Activated CD4-positive, alpha-beta T cell treated with anti-CD3 and anti-CD28 coated beads for 4 hours (primary cell): ENCODE measurements at regions not wholly inside any gene's neighbourhood (a gene's known extent, or its start where the extent isn't known, plus 50 kb on each side); places are given as distances from the start of the nearest gene placed in this dataset.

ENCODE experiments used
- DNase-seq, 2 donors: peaks; one replicate each; pipeline ENCODE4 v3.0.0-alpha.2; 2020

DNA sequence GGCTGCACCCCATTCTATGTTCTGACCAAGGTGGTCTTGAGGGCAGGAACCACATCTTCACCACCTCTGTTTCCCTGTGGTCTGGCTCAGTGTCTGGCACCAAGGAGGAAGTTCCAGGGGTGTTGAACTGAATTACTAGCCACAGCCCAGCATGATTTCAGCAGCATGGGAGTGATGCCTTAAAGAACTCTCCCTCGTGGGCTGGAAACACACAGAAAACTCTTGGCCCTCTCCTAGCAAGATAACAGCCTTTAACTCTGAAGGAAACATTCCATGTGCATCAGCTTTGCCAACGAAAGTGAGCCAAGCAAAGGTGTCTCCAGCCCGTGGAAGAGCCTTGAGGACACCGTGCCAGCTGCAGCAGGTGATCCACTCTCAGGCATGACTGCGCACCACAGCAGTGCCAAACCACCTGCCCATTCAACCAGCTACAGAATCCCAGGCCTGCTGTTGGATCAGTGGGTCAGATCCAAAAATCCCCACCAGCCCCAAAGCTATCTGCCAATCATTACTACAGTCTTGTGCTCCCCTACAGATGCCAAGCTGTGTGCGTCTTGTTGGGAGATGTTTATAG, 124.8 kb downstream of the TTC32 start:
- no peak for DNase-seq

DNA sequence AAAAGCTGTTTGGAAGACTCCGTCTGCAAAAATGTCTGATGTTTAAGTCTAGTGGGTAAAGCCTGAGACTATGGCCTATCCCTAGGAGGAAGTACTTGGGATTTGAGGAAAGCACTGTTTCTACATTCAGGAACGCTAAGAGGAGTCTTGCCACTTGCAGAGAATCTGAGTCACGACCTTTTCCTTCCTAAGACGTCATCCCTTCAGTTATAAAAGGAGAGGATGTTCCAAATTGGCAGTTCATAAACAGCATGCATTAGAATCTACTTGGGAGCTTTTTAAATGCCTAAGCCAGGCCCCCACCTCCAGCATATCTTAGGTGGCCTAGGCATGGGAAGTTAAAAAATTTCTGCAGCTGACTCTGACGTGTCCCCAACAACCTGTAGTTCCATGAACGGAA, 125.9 kb downstream of the TTC32 start:
- no peak for DNase-seq

DNA sequence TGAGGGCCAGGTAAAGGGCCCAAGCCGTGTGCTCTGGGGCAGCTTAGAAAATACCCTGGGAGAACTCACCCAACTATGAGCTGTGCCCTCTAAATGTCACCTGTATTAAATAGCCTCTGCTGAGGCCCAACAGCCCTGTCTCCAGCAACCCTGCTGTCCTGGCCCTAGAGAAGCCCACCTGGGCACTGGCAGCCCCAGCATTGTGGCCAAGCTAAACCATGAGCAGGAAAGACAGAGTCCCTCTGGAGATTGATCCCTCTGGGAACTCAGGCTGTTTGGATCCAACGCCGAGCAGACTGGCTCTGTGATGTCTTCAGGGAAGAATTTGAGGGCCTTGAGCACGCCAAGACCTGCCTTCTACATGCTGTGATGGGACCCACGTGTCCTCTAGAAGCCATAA, 126.5 kb downstream of the TTC32 start:
- no peak for DNase-seq

DNA sequence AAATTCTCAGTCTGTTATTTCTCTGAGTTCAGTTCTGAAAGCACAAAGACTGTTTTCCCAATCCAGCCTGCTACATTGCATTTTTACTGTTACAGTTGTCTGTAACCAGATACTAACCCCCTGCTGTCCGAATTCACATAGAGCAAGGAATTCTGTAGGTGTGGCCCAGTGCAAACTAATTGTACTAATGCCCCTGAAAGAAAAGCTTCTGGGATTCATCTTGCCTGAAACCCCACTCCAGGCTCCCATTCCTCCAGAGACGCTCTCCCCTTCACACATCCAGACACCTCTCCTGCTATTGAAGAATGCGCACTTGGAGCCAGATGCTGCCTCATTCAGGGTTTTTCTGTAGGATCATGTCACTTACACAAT, 127.0 kb downstream of the TTC32 start:
- DNase-seq = no peak

DNA sequence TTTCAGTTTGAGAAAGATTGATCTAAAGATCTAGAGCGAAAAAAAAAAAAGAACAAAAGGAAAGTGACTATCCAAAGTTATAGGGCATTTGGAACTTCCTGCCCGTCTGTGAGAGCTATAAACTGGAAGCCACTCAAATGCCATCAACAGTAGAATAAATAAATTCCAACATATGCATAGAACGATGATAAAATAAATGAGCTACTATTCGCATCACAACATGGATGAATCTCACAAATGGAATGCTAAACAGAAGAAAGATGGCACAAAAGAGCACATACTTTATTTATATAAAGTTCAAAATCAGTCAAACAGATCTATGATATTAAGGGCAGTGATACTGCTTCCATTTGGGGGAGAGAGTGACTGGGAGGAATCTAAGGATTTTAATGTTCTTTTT, 128.8 kb downstream of the TTC32 start:
- DNase-seq = no peak

DNA sequence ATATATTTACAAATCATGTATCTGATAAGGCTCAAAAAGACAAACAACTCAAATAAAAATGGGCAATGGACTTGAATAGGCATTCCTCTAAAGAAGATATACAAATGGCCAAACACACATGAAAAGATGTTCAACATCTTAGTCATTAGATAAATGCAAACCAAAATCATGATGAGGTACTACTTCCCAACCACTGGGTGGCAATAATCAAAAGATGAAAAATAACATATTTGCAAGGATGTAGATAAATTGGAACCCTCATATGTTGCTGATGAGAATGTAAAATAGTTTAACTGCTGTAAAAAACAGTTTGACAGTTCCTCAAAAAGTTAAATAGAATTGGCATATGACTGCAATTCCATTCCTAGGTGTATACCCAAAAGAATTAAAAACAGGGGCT, 132.3 kb downstream of the TTC32 start:
- DNase-seq = no peak

DNA sequence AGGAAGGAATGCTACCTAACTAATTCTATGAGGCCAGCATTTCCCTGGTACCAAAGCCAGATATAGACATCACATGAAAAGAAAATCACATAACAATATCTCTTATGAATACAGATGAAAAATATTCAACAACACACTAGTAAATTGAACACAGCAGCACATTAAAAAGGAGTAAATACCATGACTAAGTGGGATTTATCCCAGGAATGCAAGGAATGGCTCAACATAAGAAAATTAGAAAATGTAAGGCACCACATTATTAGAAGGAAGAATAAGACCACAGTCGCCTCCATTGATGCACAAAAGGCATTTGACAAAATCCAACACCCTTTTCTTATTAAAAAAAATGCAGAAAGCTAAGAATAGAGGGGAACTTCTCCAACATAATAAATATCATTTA, 133.9 kb downstream of the TTC32 start:
- DNase-seq = no peak

DNA sequence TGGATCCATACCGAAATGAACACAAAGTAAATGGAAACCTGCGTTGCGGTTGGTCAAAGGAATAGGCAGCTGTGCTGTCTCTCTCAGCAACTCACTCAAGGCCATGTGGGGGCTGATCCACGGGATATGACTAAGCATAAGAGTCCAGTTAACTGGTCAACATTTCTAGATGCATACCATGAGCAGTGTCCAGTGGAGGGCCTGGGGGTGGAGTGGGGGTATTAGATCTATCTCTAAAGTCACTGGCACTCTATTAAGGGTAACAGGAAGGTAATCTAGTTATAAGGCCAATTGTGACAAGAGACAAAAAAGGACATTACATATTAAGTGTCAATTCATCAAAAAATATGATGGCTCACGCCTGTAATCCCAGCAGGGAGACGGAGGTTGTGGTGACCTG, 136.8 kb downstream of the TTC32 start:
- no peak for DNase-seq

DNA sequence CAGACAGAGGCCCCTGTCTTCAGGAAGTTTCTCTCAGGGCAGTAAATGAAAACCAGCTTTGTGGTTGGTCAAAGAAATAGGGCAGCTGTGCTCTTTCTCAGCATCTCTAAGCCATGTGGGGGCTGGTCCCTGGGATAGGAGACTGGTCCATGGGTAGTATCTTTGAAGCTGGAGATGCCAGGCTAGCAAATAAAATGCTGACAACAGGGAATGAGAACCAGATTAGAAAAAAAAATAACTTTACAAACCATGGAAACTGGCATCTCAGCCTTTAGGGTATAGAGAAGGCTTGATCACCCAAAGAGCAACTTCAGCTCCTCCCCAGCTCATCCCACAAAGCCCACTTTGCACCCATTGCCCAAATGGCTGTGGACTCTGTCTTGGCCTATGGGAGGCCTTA, 138.1 kb downstream of the TTC32 start:
- no peak for DNase-seq

DNA sequence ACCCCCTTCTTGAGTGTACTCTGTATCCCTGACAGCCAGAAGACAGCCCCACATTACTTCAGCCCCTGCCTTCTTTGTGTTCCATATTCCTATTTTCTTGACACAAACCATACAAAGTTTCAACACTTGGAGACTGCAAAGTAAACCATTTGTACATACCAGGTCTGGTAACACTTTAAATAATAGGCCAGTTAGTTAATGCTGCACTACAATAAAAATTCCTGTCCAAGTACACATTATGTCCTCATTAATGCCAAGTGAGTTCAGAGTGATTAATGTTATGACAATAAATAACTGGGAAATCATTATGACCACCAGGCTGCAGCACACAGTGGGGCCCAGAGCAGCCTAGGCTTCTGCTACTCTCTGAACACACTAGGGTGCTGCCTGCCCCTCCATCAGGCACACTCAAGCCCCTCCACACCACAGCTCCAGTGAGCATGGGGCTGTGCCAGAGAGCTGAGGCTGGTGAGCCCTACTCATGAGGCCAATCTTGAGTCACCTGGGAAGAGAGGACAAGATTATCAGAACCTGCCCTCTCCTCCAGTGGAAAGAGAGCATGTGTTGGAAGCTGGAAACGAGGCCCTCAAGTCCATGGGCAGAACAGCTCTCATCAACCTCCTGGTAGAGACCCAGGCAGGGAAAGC, 138.7 kb downstream of the TTC32 start:
- no peak for DNase-seq

DNA sequence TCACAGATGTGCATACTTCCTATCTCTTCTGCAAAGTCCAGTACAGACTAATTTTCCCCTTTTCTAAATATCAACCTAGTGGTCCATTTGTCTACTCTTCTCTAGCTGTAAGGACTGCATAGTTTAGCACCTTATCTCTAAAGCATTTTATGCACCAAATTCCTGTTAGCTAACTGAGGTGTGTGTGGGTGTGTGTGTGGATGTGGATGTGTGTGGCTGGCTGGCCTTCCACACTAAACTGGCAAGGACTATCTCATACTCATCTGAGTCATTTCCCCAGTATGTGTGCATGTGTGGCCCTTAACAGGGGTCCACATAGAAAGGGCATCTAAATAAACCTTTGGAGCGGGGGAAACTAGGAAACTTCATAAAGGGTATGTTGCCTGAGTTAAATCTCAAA, 139.6 kb downstream of the TTC32 start:
- DNase-seq = no peak

DNA sequence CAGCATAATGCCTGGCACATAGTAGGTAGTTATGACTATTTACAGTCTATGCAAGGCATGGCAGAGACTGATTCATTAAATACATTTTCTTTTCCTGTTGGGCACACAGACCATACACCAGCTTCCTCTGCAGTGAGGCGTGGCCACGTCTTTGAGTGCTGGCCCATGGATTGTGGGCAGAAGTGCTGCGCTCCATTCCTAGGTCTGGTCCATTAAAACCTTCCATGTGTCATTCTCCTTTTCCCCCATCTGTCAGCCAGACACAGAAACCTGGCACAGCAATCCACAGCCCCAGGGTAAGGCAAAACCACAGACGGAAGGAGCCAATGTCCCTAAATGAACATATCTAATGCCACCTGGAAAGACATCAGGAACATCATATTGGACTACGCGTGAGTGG, 141.9 kb downstream of the TTC32 start:
- no peak for DNase-seq

DNA sequence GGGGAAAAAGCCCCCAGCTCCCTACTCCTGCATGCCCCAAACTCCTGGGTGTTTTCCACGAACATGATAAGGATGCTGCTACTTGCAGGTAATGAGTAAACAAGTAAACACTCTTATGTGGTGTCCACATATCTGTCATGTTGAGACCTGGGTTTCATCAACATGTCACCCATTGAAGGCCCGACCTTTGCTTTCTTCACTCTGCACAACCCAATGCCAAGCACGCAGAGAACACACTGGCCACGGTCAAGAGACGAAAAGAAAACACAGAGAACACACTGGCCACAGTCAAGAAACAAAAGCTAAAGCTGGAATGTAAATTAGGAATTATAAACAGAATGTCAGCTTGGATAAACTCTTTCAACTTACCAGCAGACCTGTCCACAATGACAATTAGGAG, 143.1 kb downstream of the TTC32 start:
- no peak for DNase-seq

DNA sequence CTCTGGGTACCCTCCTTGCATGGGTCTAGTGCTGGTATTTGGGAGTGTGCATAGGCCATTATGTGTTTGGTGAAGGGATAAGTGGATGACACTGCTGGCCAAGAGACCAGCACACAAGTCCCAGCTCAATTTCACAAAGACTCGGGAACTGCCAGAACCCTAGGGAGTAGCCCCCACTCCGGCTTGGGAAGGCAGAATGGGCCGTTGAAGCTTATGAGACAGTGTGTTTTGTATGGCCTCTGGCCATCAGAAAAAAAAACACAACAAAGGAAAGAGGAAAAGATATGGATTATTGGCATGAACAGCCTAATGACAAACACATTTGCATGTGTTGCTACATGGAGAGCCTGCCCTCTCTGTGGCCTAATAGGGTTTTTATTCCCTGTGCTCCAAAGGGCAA, 144.2 kb downstream of the TTC32 start:
- DNase-seq = no peak

DNA sequence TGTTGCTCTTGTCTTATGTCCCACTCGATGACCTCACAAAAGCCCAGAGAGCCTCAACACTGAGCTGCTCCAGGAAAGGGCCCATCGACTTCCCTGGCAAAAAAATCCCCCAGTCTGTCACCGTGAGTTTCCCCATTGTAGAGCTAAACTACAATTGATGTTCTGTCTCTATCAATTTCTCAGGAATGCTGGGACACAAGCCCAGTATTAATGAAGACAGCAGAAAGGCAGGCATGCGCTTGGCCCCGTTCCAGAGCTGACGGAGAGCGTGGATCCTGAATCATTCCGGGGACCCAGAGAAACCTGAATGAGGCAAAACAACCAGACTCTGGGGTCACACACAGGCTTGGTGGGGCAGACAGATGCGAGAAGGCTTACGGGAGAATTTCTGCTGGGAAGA, 146.9 kb downstream of the TTC32 start:
- DNase-seq = no peak

DNA sequence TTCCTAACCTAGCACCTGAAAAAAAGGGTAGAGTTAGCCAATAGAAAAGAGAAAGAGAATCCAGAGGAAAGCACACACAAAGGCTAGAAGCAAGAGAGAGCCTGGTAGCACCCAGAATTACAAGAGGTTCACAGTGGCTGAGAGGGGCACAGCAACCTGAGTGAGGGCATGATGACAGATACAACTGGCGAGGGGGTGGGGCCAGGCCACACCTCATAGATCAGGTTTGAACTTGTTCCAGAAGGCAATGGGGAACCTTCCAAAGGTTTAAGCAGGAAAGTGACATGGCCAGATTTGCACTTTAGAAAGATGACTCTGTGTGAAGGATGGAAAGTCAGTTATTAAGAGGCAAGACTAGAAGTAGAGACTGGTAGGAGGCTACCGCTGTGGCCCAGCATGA, 148.0 kb downstream of the TTC32 start:
- DNase-seq = no peak

DNA sequence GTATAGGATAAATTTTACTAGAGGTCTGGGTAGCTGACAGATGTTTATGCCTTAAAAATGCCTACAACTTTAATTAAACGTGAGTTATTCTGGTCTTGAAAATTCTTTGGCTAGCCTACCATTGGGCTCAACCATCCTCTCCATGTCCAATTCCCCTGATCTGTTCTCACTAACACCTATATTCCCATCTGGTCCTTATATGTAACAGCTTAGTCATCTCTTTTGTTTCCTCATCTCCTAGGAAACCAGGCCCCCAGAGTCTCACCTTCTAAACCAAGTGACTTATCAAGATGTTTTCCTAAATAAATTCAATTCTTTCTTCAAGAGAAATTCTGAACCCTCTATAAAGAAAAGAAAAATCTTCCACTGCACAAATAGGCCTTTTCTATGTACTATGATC, 148.5 kb downstream of the TTC32 start:
- no peak for DNase-seq

DNA sequence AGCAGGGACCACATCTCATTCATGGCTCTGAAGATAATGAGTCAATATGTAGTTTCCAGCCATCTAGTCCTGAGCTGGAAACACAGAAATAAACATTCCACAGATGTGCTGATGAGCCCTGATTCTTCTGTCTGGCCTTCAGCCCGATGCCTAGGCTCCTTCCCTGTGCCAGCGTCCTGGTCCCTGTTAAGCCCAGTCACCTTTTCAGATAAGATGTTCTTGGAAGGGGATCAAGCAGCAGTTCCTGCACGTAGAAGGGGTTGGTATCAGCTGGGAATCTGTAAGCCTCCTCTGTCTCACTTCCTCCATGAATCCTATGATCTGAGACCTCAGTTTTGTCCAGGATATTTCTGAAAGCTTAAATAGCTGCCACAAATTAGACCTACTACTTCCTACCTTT, 149.3 kb downstream of the TTC32 start:
- no peak for DNase-seq

DNA sequence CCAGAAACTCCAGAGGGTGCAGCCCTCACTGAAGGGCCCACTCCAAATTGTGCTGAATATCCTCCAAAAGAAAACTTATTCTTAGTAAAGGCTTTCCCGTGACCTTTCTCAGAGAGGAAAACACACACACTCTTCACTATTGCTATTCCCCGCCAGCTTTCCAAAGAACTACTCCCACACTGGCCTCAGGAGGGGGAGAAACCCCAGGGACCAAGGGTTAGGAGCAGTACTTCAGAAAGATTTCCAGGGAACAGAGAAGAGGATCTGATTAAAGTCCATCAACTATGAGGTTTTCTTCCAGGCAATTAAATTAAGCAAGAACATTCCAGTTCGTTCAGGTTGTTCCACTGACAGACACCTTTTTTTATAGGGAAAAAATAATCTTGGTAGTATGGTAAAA, 150.2 kb downstream of the TTC32 start:
- no peak for DNase-seq

DNA sequence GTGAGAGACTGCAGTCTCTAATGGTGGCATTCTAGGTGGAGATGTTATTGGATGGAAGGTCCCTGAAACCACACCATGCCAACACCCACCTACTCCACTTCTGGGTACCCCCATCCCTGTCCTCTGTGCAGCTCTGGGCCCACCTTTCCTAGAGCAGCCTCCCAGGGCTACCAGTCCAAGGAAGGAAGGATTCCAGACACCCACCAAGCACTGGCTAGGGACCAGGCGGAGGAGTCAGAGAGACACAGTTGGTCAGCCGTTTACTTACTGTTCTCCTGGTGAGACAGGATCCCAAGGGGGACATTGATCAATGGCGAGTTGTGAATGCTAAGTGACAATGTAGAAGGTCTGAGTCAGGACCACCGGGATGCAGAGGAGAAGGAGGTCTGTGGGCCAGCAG, 151.6 kb downstream of the TTC32 start:
- no peak for DNase-seq

DNA sequence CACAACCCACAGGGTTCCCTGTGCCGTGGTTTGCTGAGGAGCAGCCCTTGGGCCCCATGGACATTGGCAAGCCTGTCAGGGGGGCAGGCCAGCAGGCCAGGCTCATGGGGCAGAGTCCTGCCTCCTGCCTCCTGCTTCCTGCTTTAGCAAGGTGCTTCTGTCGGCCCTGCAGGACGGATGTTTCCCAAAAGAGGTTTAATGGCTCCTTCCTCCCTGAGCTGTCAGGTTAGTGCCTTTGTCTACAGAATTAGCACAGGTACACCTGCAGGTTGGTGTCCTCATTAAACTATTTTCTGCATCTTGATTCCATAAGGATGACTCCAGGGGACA, 152.3 kb downstream of the TTC32 start:
- DNase-seq = no peak

DNA sequence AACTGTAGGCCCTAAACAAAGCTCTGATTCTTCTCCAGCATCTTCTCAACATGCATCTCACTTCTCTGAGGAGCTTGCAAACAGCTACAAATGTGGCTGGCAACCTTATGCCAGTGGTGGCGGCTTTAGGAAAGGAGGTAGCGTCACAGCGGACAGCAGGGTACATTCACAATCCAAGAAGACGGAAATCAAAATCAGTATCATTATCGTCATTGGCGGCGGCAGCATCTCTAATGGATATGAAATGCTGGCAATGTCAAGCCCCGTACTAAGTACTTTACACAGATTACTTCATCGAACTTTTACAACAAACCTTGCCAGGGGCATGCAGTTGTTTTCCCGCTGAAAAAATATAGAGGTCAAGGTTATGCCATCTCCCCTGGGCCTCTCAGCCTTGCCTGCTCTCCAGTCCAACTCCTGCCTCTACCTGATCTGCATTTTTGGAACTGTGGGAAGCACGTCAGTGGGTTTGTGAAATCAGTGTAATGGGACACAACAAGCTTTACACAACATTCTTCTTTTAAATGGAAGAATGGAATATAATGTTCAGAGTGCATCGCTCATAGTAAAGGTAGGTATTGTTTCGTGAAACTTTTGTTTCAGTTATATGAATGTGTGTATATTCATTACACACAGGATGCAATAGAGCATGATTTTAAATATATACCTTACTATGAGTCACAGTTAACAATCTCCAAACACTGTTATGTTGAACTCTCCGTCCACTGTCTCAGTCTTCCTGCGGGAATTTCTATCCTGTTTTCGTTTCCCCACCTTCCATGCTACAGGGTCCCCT, 152.9 kb downstream of the TTC32 start:
- no peak for DNase-seq

DNA sequence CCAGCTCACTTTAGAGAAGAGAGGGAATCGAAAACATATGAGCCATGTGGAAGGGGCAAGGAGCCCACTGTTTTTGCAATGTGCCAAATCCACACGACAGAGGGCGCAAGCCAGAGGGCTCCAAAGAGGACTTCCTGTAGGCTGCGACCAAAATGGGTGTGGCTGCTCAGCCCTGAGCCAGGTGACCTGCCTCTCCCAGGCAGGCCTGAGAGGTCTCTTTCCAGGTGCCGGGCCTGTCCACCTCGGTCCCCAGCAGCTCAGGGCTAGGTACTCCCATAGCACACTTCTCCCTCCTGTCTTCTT, 153.8 kb downstream of the TTC32 start:
- no peak for DNase-seq

DNA sequence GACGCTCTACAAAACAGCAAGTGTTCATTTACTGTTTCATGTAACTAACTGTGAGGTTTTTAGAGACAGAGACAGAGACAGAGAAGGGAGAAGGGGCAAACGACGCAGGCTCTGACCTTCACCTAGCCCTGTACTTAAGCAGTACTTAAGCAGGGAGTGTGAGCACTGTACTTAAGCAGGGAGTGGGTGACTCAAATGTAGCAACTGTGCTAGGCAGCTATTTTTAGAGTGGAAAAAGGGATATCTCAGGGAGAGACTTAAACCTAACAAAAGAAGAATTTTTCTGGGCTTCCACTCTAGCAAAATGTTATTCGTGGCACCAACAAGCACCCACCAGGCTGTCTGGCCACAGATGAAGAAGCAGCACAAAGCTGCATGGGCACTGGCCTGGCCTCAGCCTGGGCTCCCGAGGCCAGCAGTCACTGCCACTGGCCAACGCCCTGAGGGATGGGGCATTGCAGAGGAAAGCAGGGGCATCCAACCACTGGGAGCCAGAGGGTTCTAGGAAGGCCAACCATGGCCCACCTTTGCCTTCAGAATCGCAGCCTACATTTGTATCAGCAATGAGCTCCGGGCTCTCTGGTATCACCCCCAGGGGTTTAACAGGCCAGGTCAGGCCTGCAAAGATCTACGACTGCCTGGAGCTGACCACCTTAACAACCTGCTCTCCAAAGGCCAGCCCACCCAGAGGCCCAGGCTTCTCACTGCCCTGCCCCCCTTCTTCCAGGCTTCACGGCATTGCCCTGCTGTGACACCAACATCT, 154.3 kb downstream of the TTC32 start:
- DNase-seq = no peak
